ENCODE measurements at regions not wholly inside any gene's neighbourhood (a gene's known extent, or its start where the extent isn't known, plus 50 kb on each side); places are given as distances from the start of the nearest gene placed in this dataset.

- intact Hi-C loops (cut with DNase I), result no loop called here
- Histone ChIP-seq H3K36me3 (no peaks in the 10 kb centered on the region), H3K9me3 (no peaks in the 10 kb centered on the region), H3K27me3 (no peaks in the 10 kb centered on the region), H3K4me1 (peaks cover 30% of the 10 kb centered on the region), H3K4me3 (peak overlapping the region in 1 of 2 donors; percentile 37), H3K27ac (peak overlapping the region; percentile 89)
- peak; percentile 40 to 86 for DNase-seq (ENCODE audit: extremely low spot score in 2 of 2)
- TF ChIP-seq CTCF (IDR thresholded peaks at IDR 0.05), result no peak
- TF ChIP-seq POLR2AphosphoS5 (IDR thresholded peaks at IDR 0.05; ENCODE audit: insufficient read depth in 1 of 2, low read depth in 1 of 2), result peak in 1 of 2 donors; percentile 5
- TF ChIP-seq POLR2A (IDR thresholded peaks at IDR 0.05), result no peak
Measured at GRCh38 chr17:77735566-77736198, 222.8 kb upstream of the TNRC6C start.

- TF ChIP-seq POLR2AphosphoS5 (IDR thresholded peaks at IDR 0.05; ENCODE audit: insufficient read depth in 1 of 2, low read depth in 1 of 2) (peak in 1 of 2 donors; percentile 25), POLR2A (IDR thresholded peaks at IDR 0.05) (no peak)
- H3K4me3 ChIP-seq, result no peak overlapping the region
- no peaks in the 10 kb centered on the region for H3K9me3 ChIP-seq
- intact Hi-C loops (cut with DNase I), result no loop called here
- no peaks in the 10 kb centered on the region for H3K27me3 ChIP-seq
- H3K36me3 ChIP-seq, result no peaks in the 10 kb centered on the region
- DNase-seq (ENCODE audit: extremely low spot score in 2 of 2), result peak in 1 of 2 donors; percentile 81
- peak overlapping the region; percentile 89 for H3K27ac ChIP-seq
- peaks cover 30% of the 10 kb centered on the region for H3K4me1 ChIP-seq
Measured at GRCh38 chr17:77736199-77736585, 222.3 kb upstream of the TNRC6C start.

GRCh38 chr17:77736721-77737120 is 221.8 kb upstream of the TNRC6C start:
- peak; percentile 19 to 42 for DNase-seq (ENCODE audit: extremely low spot score in 2 of 2)
- intact Hi-C loops (cut with DNase I), result no loop called here
- Histone ChIP-seq H3K9me3 (no peaks in the 10 kb centered on the region), H3K36me3 (no peaks in the 10 kb centered on the region), H3K4me1 (peaks cover 30% of the 10 kb centered on the region), H3K4me3 (no peak overlapping the region), H3K27me3 (no peaks in the 10 kb centered on the region), H3K27ac (peak overlapping the region; percentile 89)
- TF ChIP-seq CTCF (IDR thresholded peaks at IDR 0.05) (no peak), POLR2AphosphoS5 (IDR thresholded peaks at IDR 0.05; ENCODE audit: insufficient read depth in 1 of 2, low read depth in 1 of 2) (no peak), POLR2A (IDR thresholded peaks at IDR 0.05) (no peak)

GRCh38 chr17:77737442-77738265 is 220.8 kb upstream of the TNRC6C start:
- intact Hi-C loops (cut with DNase I), result no loop called here
- Histone ChIP-seq H3K27ac (no peak overlapping the region), H3K4me3 (no peak overlapping the region), H3K27me3 (no peaks in the 10 kb centered on the region), H3K4me1 (peaks cover 30% of the 10 kb centered on the region), H3K36me3 (no peaks in the 10 kb centered on the region), H3K9me3 (no peaks in the 10 kb centered on the region)
- peak; percentile 69 to 70 for DNase-seq (ENCODE audit: extremely low spot score in 2 of 2)
- TF ChIP-seq CTCF (IDR thresholded peaks at IDR 0.05), result no peak
- no peak for TF ChIP-seq POLR2AphosphoS5 (IDR thresholded peaks at IDR 0.05; ENCODE audit: insufficient read depth in 1 of 2, low read depth in 1 of 2)
- no peak for TF ChIP-seq POLR2A (IDR thresholded peaks at IDR 0.05)

GRCh38 chr17:77738751-77739531 is 219.6 kb upstream of the TNRC6C start:
- peak; percentile 46 to 83 for DNase-seq (ENCODE audit: extremely low spot score in 2 of 2)
- Histone ChIP-seq H3K9me3 (no peaks in the 10 kb centered on the region), H3K4me1 (peaks cover 25% of the 10 kb centered on the region), H3K27ac (no peak overlapping the region), H3K36me3 (no peaks in the 10 kb centered on the region), H3K27me3 (no peaks in the 10 kb centered on the region), H3K4me3 (no peak overlapping the region)
- intact Hi-C loops (cut with DNase I), result no loop called here
- TF ChIP-seq CTCF (IDR thresholded peaks at IDR 0.05), result no peak
- peak in 1 of 2 donors; percentile 57 for TF ChIP-seq POLR2AphosphoS5 (IDR thresholded peaks at IDR 0.05; ENCODE audit: insufficient read depth in 1 of 2, low read depth in 1 of 2)

Data from vagina (tissue), 2 donors.